ENCODE measurements at regions not wholly inside any gene's neighbourhood (a gene's known extent, or its start where the extent isn't known, plus 50 kb on each side); places are given as distances from the start of the nearest gene placed in this dataset.

DNA sequence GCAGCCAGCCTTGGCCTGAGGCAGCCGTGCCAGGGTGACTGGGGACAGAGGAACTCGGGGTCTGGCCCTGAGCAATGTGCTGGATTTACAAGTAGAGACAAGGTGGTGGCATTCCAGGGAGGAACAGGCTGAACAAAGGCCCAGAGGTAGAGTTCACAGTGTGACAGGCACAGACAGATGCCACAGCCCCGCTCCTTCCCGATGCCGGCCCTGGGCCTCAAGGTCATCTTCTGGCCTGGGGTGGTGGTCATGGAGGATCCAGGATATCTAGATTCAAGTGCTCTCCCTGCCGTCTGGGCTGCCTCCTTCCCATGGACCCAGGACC is 68.9 kb upstream of the COL13A1 start:
- no peaks in the 10 kb centered on the region for H3K36me3 ChIP-seq (ENCODE audit: insufficient read depth, low read length)
- peak; percentile 62 for DNase-seq (ENCODE audit: insufficient read length, low spot score, missing footprints)
- no peaks in the 10 kb centered on the region for H3K79me2 ChIP-seq (ENCODE audit: insufficient read depth, low read length)
- H3K4me3 ChIP-seq (ENCODE audit: insufficient read depth, low read length) = no peak overlapping the region
- H2AFZ ChIP-seq (ENCODE audit: low read length) = no peak overlapping the region
- H3K4me1 ChIP-seq (ENCODE audit: insufficient read depth, low read length) = peaks cover 16% of the 10 kb centered on the region
- no peaks in the 10 kb centered on the region for H4K20me1 ChIP-seq (ENCODE audit: insufficient read depth, low read length)
- H3K9me3 ChIP-seq (ENCODE audit: low read depth, low read length) = no peaks in the 10 kb centered on the region
- no peaks in the 10 kb centered on the region for H3K27me3 ChIP-seq (ENCODE audit: insufficient read depth, low read length)
- no peak overlapping the region for H3K27ac ChIP-seq (ENCODE audit: low read depth, low read length)
- H3K4me2 ChIP-seq (ENCODE audit: insufficient read depth, low read length) = no peak overlapping the region
- TF ChIP-seq CTCF (IDR thresholded peaks at IDR 0.05; ENCODE audit: extremely low read depth, low read depth, low read length) = no peak

DNA sequence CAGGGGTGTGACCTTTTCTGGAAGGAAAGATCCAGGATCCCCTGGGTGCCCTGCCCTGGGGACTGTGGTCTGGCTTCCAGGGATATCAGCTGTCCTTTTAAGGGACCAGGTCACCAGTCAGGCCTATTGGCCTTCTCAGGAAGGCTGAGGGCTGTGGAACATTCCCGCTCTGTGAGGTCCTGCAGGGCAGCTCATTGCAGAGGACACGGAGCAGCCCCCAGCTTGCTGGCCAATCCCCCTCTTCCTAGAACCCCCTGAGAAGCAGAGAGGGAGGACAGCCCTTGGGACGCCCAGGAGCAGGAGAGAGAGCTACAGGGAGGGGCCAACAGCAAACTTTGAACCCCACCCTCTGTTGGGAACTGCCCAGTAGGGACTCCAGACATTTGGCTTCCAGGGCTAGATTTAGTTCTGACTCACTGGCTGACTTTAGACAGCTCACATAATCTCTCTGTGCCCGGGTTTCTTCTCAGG is 67.9 kb upstream of the COL13A1 start:
- Histone ChIP-seq H3K4me2 (ENCODE audit: insufficient read depth, low read length) (no peak overlapping the region), H3K79me2 (ENCODE audit: insufficient read depth, low read length) (no peaks in the 10 kb centered on the region), H3K27ac (ENCODE audit: low read depth, low read length) (no peak overlapping the region), H2AFZ (ENCODE audit: low read length) (peak overlapping the region; percentile 47), H3K9me3 (ENCODE audit: low read depth, low read length) (no peaks in the 10 kb centered on the region), H3K27me3 (ENCODE audit: insufficient read depth, low read length) (no peaks in the 10 kb centered on the region), H3K36me3 (ENCODE audit: insufficient read depth, low read length) (no peaks in the 10 kb centered on the region), H3K4me1 (ENCODE audit: insufficient read depth, low read length) (peaks cover 12% of the 10 kb centered on the region), H3K4me3 (ENCODE audit: insufficient read depth, low read length) (no peak overlapping the region), H4K20me1 (ENCODE audit: insufficient read depth, low read length) (no peaks in the 10 kb centered on the region)
- TF ChIP-seq CTCF (IDR thresholded peaks at IDR 0.05; ENCODE audit: extremely low read depth, low read depth, low read length) = no peak
- DNase-seq (ENCODE audit: insufficient read length, low spot score, missing footprints) = peak; percentile 98

- Histone ChIP-seq H3K27me3 (ENCODE audit: insufficient read depth, low read length) (no peaks in the 10 kb centered on the region), H3K4me1 (ENCODE audit: insufficient read depth, low read length) (peaks cover 12% of the 10 kb centered on the region), H2AFZ (ENCODE audit: low read length) (no peak overlapping the region), H3K4me3 (ENCODE audit: insufficient read depth, low read length) (no peak overlapping the region), H4K20me1 (ENCODE audit: insufficient read depth, low read length) (no peaks in the 10 kb centered on the region), H3K9me3 (ENCODE audit: low read depth, low read length) (no peaks in the 10 kb centered on the region), H3K36me3 (ENCODE audit: insufficient read depth, low read length) (no peaks in the 10 kb centered on the region), H3K27ac (ENCODE audit: low read depth, low read length) (no peak overlapping the region), H3K4me2 (ENCODE audit: insufficient read depth, low read length) (no peak overlapping the region), H3K79me2 (ENCODE audit: insufficient read depth, low read length) (no peaks in the 10 kb centered on the region)
- no peak for DNase-seq (ENCODE audit: insufficient read length, low spot score, missing footprints)
- no peak for TF ChIP-seq CTCF (IDR thresholded peaks at IDR 0.05; ENCODE audit: extremely low read depth, low read depth, low read length)
Observed at GRCh38 chr10:69734416-69734796, 67.3 kb upstream of the COL13A1 start.

- peak; percentile 71 for DNase-seq (ENCODE audit: insufficient read length, low spot score, missing footprints)
- H4K20me1 ChIP-seq (ENCODE audit: insufficient read depth, low read length) = no peaks in the 10 kb centered on the region
- TF ChIP-seq CTCF (IDR thresholded peaks at IDR 0.05; ENCODE audit: extremely low read depth, low read depth, low read length) = no peak
- no peaks in the 10 kb centered on the region for H3K9me3 ChIP-seq (ENCODE audit: low read depth, low read length)
- no peak overlapping the region for H3K27ac ChIP-seq (ENCODE audit: low read depth, low read length)
- H3K4me3 ChIP-seq (ENCODE audit: insufficient read depth, low read length) = no peak overlapping the region
- no peaks in the 10 kb centered on the region for H3K79me2 ChIP-seq (ENCODE audit: insufficient read depth, low read length)
- no peaks in the 10 kb centered on the region for H3K36me3 ChIP-seq (ENCODE audit: insufficient read depth, low read length)
- H3K4me1 ChIP-seq (ENCODE audit: insufficient read depth, low read length) = peaks cover 12% of the 10 kb centered on the region
- no peak overlapping the region for H2AFZ ChIP-seq (ENCODE audit: low read length)
- H3K27me3 ChIP-seq (ENCODE audit: insufficient read depth, low read length) = no peaks in the 10 kb centered on the region
- no peak overlapping the region for H3K4me2 ChIP-seq (ENCODE audit: insufficient read depth, low read length)
Observed at GRCh38 chr10:69734797-69735468, 66.8 kb upstream of the COL13A1 start.
